ENCODE measurements at regions not wholly inside any gene's neighbourhood (a gene's known extent, or its start where the extent isn't known, plus 50 kb on each side); places are given as distances from the start of the nearest gene placed in this dataset.
"Not testable (repeated sequence)": the region's sequence is repeated elsewhere in the genome, so short reads cannot be mapped to it uniquely, and the experiment has no call there.

DNA sequence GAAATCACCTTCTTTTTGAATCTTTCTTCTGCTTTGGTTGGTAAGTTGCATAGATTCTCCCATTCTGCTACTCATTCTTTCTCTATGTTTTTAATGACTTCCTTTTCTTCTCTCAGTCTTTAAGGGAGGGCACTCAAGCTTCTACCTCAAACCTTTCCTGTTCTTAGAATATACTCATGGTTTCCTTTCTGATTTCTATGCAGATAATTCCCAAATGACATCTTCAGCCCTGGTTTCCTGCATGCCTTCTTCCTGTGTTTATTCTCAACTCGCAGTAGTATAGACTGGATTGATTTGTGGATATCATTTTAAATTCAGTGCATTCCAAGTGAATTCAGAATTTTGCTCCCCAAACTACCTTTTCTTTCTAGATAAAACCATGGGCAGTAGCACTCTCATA is 803.6 kb downstream of the METTL15 start:
- Histone ChIP-seq H3K9me3 (ENCODE audit: insufficient read depth, low read length) (no peaks in the 10 kb centered on the region), H3K4me3 (ENCODE audit: insufficient read length, low read depth) (no peak overlapping the region), H3K36me3 (ENCODE audit: insufficient read depth, insufficient read length, low read length) (no peaks in the 10 kb centered on the region), H3K4me1 (ENCODE audit: insufficient read depth, insufficient read length) (no peaks in the 10 kb centered on the region), H3K27me3 (ENCODE audit: insufficient read depth, insufficient read length) (no peaks in the 10 kb centered on the region), H3K9ac (ENCODE audit: insufficient read length, low read depth) (no peak overlapping the region)
- DNase-seq (ENCODE audit: low read depth, low spot score): no peak
- TF ChIP-seq YY1 (IDR thresholded peaks at IDR 0.05; ENCODE audit: insufficient read depth, insufficient read length): no peak
- TF ChIP-seq SUZ12 (IDR thresholded peaks at IDR 0.05; ENCODE audit: extremely low read depth, insufficient read depth, insufficient read length): no peak
- TF ChIP-seq ZNF274 (IDR thresholded peaks at IDR 0.05; ENCODE audit: low read depth, low read length): no peak

DNA sequence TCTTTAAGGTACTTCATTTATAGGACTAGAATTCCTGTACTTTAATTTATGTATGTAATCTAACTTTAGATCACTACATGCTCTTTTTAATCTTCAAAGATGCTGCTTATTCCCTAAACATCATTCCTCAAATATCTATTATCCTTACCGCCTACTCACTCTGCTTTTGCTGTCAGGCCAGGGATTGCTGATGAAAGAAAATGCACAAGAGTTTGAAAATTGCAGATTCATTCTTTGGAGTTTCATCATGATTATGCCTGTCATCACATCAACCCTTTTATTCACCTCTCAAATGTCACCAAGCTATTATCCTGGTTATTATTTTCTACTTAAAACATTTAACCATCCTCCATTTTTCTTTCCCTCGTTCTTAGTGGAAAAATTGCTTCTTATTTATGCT is 802.7 kb downstream of the METTL15 start:
- Histone ChIP-seq H3K36me3 (ENCODE audit: insufficient read depth, insufficient read length, low read length) (no peaks in the 10 kb centered on the region), H3K9ac (ENCODE audit: insufficient read length, low read depth) (no peak overlapping the region), H3K9me3 (ENCODE audit: insufficient read depth, low read length) (no peaks in the 10 kb centered on the region), H3K4me3 (ENCODE audit: insufficient read length, low read depth) (no peak overlapping the region), H3K27me3 (ENCODE audit: insufficient read depth, insufficient read length) (no peaks in the 10 kb centered on the region), H3K4me1 (ENCODE audit: insufficient read depth, insufficient read length) (no peaks in the 10 kb centered on the region)
- no peak for TF ChIP-seq SUZ12 (IDR thresholded peaks at IDR 0.05; ENCODE audit: extremely low read depth, insufficient read depth, insufficient read length)
- DNase-seq (ENCODE audit: low read depth, low spot score): no peak

DNA sequence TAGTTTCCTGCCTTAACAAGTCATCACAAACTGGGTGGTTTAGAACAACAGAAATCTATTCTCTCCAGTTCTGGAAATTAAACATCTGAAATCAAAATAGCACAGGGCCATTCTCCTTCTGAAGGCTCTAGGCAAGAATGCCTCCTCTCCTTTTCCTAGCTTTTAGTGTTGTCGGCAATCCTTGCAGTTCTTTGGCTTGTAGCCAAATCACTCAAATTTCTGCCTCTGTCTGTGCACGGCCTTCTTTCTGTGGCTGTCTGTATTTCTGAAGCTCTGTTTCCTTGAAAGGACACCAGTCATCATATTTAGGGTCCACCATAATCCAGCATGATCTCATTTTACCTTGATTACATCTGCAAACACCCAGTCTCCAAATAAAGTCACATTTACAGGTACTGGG is 795.5 kb downstream of the METTL15 start:
- Histone ChIP-seq H3K36me3 (ENCODE audit: insufficient read depth, insufficient read length, low read length) (no peaks in the 10 kb centered on the region), H3K4me3 (ENCODE audit: insufficient read length, low read depth) (no peak overlapping the region)
- no peak for DNase-seq (ENCODE audit: low read depth, low spot score)

DNA sequence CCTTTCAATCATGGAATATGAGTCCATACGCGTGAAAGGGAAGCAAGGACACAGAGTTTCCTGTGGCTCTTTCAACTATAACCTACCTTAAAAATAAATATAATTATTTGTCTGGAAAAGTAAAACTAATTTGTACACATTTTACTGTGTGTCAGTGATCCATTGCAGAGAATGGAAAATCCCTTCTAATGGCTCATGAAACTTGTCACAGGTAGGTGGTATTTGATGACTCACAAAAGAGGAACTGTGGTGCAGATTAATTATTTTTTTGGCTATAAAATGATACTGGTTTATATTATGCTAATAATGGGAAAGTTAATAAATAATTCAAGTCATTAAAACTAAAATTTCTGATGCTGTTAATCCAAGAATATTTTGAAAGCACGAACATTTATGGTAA is 792.2 kb downstream of the METTL15 start:
- Histone ChIP-seq H3K9ac (ENCODE audit: insufficient read length, low read depth) (no peak overlapping the region), H3K4me3 (ENCODE audit: insufficient read length, low read depth) (no peak overlapping the region), H3K36me3 (ENCODE audit: insufficient read depth, insufficient read length, low read length) (no peaks in the 10 kb centered on the region), H3K4me1 (ENCODE audit: insufficient read depth, insufficient read length) (no peaks in the 10 kb centered on the region), H3K9me3 (ENCODE audit: insufficient read depth, low read length) (no peaks in the 10 kb centered on the region), H3K27me3 (ENCODE audit: insufficient read depth, insufficient read length) (no peaks in the 10 kb centered on the region)
- no peak for DNase-seq (ENCODE audit: low read depth, low spot score)
- TF ChIP-seq ZNF274 (IDR thresholded peaks at IDR 0.05; ENCODE audit: low read depth, low read length) (no peak), SUZ12 (IDR thresholded peaks at IDR 0.05; ENCODE audit: extremely low read depth, insufficient read depth, insufficient read length) (no peak)

More for the DNA sequence above, 795.5 kb downstream of the METTL15 start:
- TF ChIP-seq SUZ12 (IDR thresholded peaks at IDR 0.05; ENCODE audit: extremely low read depth, insufficient read depth, insufficient read length): no peak
- TF ChIP-seq YY1 (IDR thresholded peaks at IDR 0.05; ENCODE audit: insufficient read depth, insufficient read length): no peak
- TF ChIP-seq ZNF274 (IDR thresholded peaks at IDR 0.05; ENCODE audit: low read depth, low read length): no peak
- Histone ChIP-seq H3K9ac (ENCODE audit: insufficient read length, low read depth) (no peak overlapping the region), H3K27me3 (ENCODE audit: insufficient read depth, insufficient read length) (no peaks in the 10 kb centered on the region), H3K4me1 (ENCODE audit: insufficient read depth, insufficient read length) (no peaks in the 10 kb centered on the region), H3K9me3 (ENCODE audit: insufficient read depth, low read length) (no peaks in the 10 kb centered on the region)

DNA sequence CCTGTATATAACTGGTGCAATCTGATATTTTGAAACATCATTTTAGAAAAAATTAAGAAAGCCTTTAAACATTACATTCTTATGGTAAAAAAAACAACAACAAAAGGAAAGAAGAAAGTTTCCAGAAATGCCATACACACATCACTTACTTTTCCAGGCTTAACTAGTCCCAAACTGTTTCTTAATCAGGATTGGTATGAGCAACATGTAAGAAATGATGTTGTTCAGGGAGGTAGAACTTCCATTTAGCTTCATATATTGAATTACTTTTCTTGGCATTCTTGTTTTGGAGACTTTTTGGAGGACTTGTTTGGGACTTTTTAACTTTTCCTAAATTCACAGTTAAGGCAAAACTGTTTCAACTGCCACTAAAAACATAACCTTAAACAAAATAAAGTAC is 791.5 kb downstream of the METTL15 start:
- no peak for DNase-seq (ENCODE audit: low read depth, low spot score)

DNA sequence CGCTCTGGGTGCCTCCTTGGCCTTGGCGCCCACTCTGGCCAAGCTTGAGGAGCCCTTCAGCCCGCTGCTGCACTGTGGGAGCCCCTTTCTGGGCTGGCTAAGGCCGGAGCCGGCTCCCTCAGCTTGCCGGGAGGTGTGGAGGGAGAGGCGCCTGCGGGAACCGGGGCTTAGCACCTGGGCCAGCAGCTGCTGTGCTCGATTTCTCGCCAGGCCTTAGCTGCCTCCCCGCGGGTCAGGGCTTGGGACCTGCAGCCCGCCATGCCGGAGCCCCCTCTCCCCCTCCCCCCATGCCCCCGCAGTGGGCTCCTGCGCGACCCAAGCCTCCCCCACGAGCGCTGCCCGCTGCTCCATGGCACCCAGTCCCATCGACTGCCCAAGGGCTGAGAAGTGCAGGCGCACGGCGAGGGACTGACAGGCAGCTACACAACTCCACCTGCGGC is 782.4 kb downstream of the METTL15 start:
- DNase-seq (ENCODE audit: low read depth, low spot score); H3K36me3 ChIP-seq (ENCODE audit: insufficient read depth, insufficient read length, low read length); H3K9me3 ChIP-seq (ENCODE audit: insufficient read depth, low read length); H3K4me3 ChIP-seq (ENCODE audit: insufficient read length, low read depth); H3K4me1 ChIP-seq (ENCODE audit: insufficient read depth, insufficient read length); H3K27me3 ChIP-seq (ENCODE audit: insufficient read depth, insufficient read length); H3K9ac ChIP-seq (ENCODE audit: insufficient read length, low read depth): not testable (repeated sequence)

More for the DNA sequence above, 791.5 kb downstream of the METTL15 start:
- Histone ChIP-seq H3K4me1 (ENCODE audit: insufficient read depth, insufficient read length) (no peaks in the 10 kb centered on the region), H3K36me3 (ENCODE audit: insufficient read depth, insufficient read length, low read length) (no peaks in the 10 kb centered on the region), H3K4me3 (ENCODE audit: insufficient read length, low read depth) (no peak overlapping the region), H3K27me3 (ENCODE audit: insufficient read depth, insufficient read length) (no peaks in the 10 kb centered on the region), H3K9ac (ENCODE audit: insufficient read length, low read depth) (no peak overlapping the region), H3K9me3 (ENCODE audit: insufficient read depth, low read length) (no peaks in the 10 kb centered on the region)
- TF ChIP-seq SUZ12 (IDR thresholded peaks at IDR 0.05; ENCODE audit: extremely low read depth, insufficient read depth, insufficient read length) (no peak), YY1 (IDR thresholded peaks at IDR 0.05; ENCODE audit: insufficient read depth, insufficient read length) (no peak), ZNF274 (IDR thresholded peaks at IDR 0.05; ENCODE audit: low read depth, low read length) (no peak)

DNA sequence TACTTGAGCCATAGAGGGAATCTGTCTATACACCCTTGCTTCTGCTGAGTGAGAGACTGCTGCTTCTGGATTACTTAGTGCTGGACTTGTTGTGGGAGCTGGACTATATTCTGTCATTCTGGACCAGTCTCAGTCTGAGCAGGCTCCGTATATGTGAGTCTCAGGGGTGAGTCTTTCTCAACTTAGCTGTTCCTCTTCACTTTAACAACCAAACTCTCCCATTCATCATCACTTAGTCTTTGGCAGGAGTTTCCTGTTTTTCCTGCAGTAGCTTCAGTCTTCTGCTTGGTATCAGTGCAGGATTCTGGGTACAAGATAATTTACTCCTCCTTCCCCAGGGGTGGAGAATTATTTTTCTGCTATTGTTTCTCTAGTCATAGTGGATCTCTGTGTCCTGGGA is 779.5 kb downstream of the METTL15 start:
- Histone ChIP-seq H3K36me3 (ENCODE audit: insufficient read depth, insufficient read length, low read length) (no peaks in the 10 kb centered on the region), H3K27me3 (ENCODE audit: insufficient read depth, insufficient read length) (no peaks in the 10 kb centered on the region), H3K9me3 (ENCODE audit: insufficient read depth, low read length) (0 out of 2 replicates have a peak, but pooled peaks cover 4% of the 10 kb centered on the region), H3K9ac (ENCODE audit: insufficient read length, low read depth) (no peak overlapping the region), H3K4me1 (ENCODE audit: insufficient read depth, insufficient read length) (no peaks in the 10 kb centered on the region), H3K4me3 (ENCODE audit: insufficient read length, low read depth) (no peak overlapping the region)
- TF ChIP-seq SUZ12 (IDR thresholded peaks at IDR 0.05; ENCODE audit: extremely low read depth, insufficient read depth, insufficient read length) (no peak), YY1 (IDR thresholded peaks at IDR 0.05; ENCODE audit: insufficient read depth, insufficient read length) (no peak), ZNF274 (IDR thresholded peaks at IDR 0.05; ENCODE audit: low read depth, low read length) (no peak)
- no peak for DNase-seq (ENCODE audit: low read depth, low spot score)

DNA sequence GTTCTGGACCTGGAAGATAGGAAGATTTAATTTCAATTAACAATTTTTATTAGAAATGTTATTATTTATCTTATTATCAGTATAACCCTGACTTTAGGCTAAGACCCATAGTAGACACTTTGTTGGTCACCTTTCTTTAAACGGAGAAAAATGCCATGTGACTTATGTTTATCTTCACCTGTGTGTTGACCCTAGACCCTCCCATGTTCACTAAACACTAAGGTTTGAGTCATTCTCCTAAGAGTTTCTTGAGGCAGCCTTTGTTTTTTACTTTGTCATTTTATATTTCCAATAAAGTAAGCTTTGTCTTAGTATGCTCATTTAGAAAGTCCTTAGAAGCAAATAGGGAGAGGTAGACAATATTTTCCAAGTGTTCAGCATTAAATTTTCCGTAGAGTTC is 771.7 kb downstream of the METTL15 start:
- no peaks in the 10 kb centered on the region for H3K9me3 ChIP-seq (ENCODE audit: insufficient read depth, low read length)
- TF ChIP-seq ZNF274 (IDR thresholded peaks at IDR 0.05; ENCODE audit: low read depth, low read length) (no peak), SUZ12 (IDR thresholded peaks at IDR 0.05; ENCODE audit: extremely low read depth, insufficient read depth, insufficient read length) (no peak), YY1 (IDR thresholded peaks at IDR 0.05; ENCODE audit: insufficient read depth, insufficient read length) (no peak)
- no peak overlapping the region for H3K4me3 ChIP-seq (ENCODE audit: insufficient read length, low read depth)
- no peak overlapping the region for H3K9ac ChIP-seq (ENCODE audit: insufficient read length, low read depth)
- no peaks in the 10 kb centered on the region for H3K4me1 ChIP-seq (ENCODE audit: insufficient read depth, insufficient read length)
- H3K27me3 ChIP-seq (ENCODE audit: insufficient read depth, insufficient read length): no peaks in the 10 kb centered on the region
- no peaks in the 10 kb centered on the region for H3K36me3 ChIP-seq (ENCODE audit: insufficient read depth, insufficient read length, low read length)
- no peak for DNase-seq (ENCODE audit: low read depth, low spot score)

Measured in NT2/D1 (cell line).